DLD1 (cell line): ENCODE measurements at regions not wholly inside any gene's neighbourhood (a gene's known extent, or its start where the extent isn't known, plus 50 kb on each side); places are given as distances from the start of the nearest gene placed in this dataset.

Experiments
- in situ Hi-C: cut with HindIII; loops from 2 replicates; pipeline ENCODE4 v1.10.0; 2017; ENCODE audit warnings: low sequenced_read_pairs

- in situ Hi-C loops = no loop called here
Observed at GRCh38 chr9:10674586-10674985, 61.8 kb upstream of the PTPRD start.

DNA sequence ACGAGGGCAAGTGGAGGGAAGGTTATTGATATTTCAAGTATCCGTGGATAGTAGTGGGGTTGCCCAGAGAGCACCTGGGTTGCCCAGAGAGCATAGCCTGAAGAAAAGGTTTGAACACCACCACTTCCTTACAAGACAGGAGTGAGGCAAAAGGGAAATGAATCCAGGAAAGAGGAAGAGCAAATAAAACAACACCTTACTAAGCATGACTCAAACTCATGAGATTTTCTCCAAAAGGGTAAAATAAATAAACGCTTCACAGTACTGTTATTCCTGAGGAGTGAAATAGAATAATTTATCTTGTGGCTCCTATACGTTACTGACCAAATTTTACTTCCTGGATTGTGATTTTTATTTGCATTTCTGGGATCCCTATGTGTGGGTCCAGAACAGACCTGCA lies 65.2 kb upstream of the PTPRD start:
- in situ Hi-C loops = no loop called here

GRCh38 chr9:10678790-10679189 lies 66.0 kb upstream of the PTPRD start:
- in situ Hi-C loops = no loop called here

GRCh38 chr9:10686943-10687342 lies 74.1 kb upstream of the PTPRD start:
- in situ Hi-C loops = no loop called here

DNA sequence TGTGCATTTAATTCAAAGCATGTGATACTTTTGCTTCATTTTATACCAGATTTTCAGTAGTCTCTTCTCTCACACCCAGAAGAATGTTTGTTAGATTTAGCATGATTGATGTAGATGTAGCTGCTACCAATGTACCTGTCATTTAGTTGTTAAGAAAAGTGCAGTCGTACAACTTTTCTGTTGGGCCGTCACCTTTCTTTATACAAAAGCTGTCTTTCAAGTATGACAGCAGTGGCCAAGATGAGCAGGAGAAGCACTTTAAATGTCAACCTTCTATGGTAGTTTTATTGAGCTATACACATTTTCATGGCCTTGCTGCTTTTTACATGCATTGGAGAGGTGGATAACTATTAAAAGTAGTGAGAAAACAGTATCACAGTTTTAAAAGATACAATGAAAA lies 77.7 kb upstream of the PTPRD start:
- in situ Hi-C loops = no loop called here

DNA sequence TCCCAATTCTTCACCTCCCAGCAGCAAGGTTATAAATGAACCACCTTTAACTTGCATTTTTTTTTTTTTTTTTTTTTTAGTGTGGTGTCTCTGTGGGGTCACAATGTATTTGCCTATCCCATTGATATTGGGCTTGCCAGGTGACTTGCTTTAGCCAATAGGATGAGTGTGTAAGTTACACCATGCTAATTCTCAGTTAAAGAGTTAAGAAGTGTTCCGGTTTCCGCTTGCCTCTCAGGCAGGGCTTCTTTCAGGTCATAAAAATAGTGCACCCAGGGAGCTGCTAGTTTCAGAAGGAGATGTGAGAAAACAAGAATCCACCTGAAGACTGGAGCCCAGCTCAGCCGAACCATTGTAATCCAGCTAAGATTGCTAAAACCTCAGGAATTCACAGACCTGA lies 84.2 kb upstream of the PTPRD start:
- in situ Hi-C loops = no loop called here

GRCh38 chr9:10700291-10700690 lies 87.5 kb upstream of the PTPRD start:
- in situ Hi-C loops = no loop called here

- in situ Hi-C loops = no loop called here
Observed at GRCh38 chr9:10700915-10701314, 88.1 kb upstream of the PTPRD start.

DNA sequence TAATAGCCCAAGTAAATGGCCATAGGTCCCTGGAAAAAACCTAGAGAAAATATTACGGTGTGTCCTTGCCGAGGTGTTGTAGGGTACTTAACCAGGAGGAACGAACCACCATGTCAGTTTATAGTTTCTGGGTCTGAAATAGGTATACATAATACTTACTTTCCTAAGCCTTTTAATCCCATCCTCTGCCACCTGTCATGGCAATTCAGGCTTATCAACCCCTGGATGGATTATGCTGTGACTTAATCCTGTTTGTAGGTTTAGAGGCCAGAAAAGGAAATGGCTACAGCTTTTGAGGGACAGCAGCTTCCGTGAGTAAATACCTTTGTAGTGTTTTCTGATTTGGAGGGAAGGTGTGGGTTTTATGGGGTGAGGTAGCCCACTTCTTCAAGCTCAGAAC lies 89.1 kb upstream of the PTPRD start:
- in situ Hi-C loops = no loop called here

- in situ Hi-C loops = no loop called here
Observed at GRCh38 chr9:10703139-10703538, 90.3 kb upstream of the PTPRD start.

DNA sequence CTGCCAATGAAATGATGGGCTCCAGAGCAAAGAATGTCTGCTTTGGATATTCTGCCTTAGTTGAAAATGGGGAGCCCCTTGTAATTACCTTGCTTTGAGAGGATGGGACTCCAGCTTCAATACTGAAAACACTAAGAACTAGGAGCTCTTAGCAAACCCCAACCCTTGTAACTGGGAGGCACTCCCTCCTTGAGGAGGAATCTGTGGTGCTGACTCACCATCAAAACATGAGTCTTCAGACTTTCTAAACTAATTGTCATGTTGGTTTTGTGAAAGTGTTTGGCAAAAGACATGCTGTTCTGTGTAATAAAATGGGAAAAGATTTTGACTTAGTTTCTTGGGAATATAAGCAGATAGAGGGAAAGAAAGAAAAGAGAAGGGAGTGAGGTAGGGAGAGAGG lies 91.9 kb upstream of the PTPRD start:
- in situ Hi-C loops = no loop called here

- in situ Hi-C loops = no loop called here
Observed at GRCh38 chr9:10705383-10705782, 92.6 kb upstream of the PTPRD start.

DNA sequence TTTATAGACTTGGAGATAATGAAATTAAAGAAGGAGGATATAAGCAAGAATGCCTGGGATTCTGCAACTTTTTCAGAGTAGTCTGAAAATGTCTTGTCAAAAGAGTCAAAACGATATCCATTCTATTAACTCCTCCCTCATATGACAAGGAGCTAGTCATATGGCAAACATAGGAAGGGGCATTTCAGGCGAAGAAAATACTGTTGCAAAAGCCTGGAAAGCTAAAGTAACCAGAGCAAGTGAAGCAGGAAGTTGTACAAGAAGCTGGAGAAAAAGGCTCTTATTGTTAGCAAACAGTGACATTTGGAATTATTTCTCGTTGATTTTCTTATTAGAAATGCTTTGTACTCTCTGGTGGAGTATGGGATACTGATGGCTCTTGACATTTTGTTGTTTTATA lies 94.0 kb upstream of the PTPRD start:
- in situ Hi-C loops = no loop called here

- in situ Hi-C loops = no loop called here
Observed at GRCh38 chr9:10721301-10721700, 108.5 kb upstream of the PTPRD start.

GRCh38 chr9:10729213-10729612 lies 116.4 kb upstream of the PTPRD start:
- in situ Hi-C loops = no loop called here

- in situ Hi-C loops = no loop called here
Observed at GRCh38 chr9:10744669-10745068, 131.9 kb upstream of the PTPRD start.

DNA sequence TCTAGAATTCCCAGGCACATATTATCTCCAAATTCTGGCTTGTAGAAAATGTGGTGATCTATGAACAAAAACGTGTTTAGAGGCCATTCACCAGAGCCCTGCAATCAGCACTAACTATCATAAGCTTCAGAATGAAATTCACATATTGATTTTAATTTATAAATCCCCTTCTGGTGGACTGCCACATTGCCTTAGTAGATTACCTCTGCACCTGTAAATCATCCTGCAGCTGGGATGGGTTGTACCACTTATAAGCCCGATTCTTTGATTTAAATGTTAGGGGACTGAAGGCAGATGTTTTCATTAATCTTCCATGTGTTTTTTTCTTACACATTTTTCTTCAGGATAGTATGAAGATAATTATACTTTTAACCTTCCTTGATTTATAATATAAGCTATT lies 140.7 kb upstream of the PTPRD start:
- in situ Hi-C loops = no loop called here

DNA sequence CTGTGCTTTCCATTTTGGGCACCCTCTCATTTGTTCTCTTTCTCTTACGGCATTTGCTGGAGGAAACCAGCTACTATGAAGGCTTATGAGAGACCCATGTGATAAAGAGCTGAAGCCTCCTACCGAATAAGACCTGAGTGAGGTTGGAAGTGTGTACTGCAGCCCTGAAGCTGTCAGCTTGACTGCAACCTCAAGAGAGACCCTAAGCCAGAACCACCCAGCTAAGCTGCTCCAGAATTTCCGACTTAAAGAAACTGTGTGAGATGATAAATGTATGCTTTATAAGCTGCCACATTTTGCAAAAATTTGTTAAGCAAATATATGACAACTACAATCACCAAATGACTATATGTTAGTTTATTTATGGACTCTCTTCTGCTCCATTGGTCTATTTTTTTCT lies 151.7 kb upstream of the PTPRD start:
- in situ Hi-C loops = no loop called here

- in situ Hi-C loops = no loop called here
Observed at GRCh38 chr9:10773136-10773535, 160.3 kb upstream of the PTPRD start.

- in situ Hi-C loops = no loop called here
Observed at GRCh38 chr9:10774051-10774450, 161.2 kb upstream of the PTPRD start.

- in situ Hi-C loops = no loop called here
Observed at GRCh38 chr9:10785255-10785654, 172.5 kb upstream of the PTPRD start.

GRCh38 chr9:10793306-10793705 lies 180.5 kb upstream of the PTPRD start:
- in situ Hi-C loops = no loop called here

- in situ Hi-C loops = no loop called here
Observed at GRCh38 chr9:10804486-10804885, 191.7 kb upstream of the PTPRD start.

- in situ Hi-C loops = no loop called here
Observed at GRCh38 chr9:10806868-10807267, 194.1 kb upstream of the PTPRD start.
